ENCODE measurements at regions not wholly inside any gene's neighbourhood (a gene's known extent, or its start where the extent isn't known, plus 50 kb on each side); places are given as distances from the start of the nearest gene placed in this dataset.
"Not testable (repeated sequence)": the region's sequence is repeated elsewhere in the genome, so short reads cannot be mapped to it uniquely, and the experiment has no call there.

DNA sequence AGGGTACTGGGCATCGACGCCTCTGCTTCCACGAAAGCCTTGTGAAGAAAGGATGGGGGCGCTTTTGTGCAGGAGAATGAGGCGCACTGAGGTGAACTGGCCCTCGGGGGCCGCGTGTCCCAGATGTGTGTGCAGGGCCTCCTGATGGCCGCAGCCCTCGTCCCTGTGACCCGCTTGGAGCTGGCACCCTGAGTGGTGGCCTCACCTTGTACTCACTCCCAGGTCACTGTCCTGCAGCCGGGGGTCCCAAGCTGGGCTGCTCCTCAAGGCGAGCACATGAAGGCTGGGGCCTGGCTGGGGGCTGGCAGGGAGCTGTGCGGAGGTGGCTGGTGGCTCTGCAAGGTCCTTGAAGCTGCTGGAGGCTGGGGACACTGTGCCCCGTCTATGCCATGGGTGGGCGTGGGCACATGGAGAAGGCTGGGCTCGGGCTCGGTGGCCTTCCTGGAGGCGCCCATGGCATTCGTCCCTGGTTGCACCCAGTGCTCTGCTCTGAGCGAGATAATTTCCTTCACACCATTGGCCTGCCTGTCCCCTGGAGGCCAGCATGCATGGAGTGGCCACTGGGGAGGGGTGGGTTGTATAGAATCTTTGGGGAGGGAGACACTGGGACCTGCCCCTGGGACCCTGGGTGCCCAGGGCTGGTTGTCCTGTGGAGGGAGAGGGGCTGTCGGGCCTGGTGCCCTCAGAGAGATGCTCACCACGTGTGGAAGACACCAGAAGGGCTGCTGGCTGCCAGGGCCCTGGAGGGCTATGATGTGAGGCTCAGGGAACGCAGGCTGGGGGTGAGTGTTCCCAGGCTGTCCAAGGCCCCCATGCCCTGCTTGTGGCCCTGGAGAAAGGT is 79.3 kb downstream of the TMEM121 start:
- Histone ChIP-seq H3K27me3 (no peaks in the 10 kb centered on the region), H3K36me3 (no peaks in the 10 kb centered on the region), H3K27ac (no peak overlapping the region), H3K4me3 (no peak overlapping the region), H3K9me3 (no peaks in the 10 kb centered on the region), H3K4me1 (no peaks in the 10 kb centered on the region)
- DNase-seq = no peak
- in situ Hi-C loops (cut with MboI; ENCODE audit: low pct_ligation_motif_present in 1 of 4, low pct_unique_long_range_greater_than_20kb in 1 of 4, low sequenced_read_pairs in 3 of 4) (no loop called here), intact Hi-C loops (cut with DNase I; ENCODE audit: low total_unique reads) (no loop called here)
- TF ChIP-seq POLR2AphosphoS5 (IDR thresholded peaks at IDR 0.05) (no peak), POLR2A (IDR thresholded peaks at IDR 0.05) (no peak), EP300 (IDR thresholded peaks at IDR 0.05; ENCODE audit: low read depth) (no peak), CTCF (IDR thresholded peaks at IDR 0.05) (no peak)
- WGBS, 2 donors (ENCODE audit: low coverage in 1 of 2) = 85% methylated on average over 24 of the region's 24 CpGs; no CpG with 5 or more reads in 1 of the 2 donors

- intact Hi-C loops (cut with DNase I; ENCODE audit: low total_unique reads); H3K4me3 ChIP-seq; H3K27ac ChIP-seq; H3K36me3 ChIP-seq; H3K27me3 ChIP-seq; DNase-seq; H3K4me1 ChIP-seq; in situ Hi-C loops (cut with MboI; ENCODE audit: low pct_ligation_motif_present in 1 of 4, low pct_unique_long_range_greater_than_20kb in 1 of 4, low sequenced_read_pairs in 3 of 4); H3K9me3 ChIP-seq: not testable (repeated sequence)
- 73% methylated on average over 15 of the region's 15 CpGs; no CpG with 5 or more reads in 1 of the 2 donors for WGBS, 2 donors (ENCODE audit: low coverage in 1 of 2)
Observed at GRCh38 chr14:105606305-105606975, 80.1 kb downstream of the TMEM121 start.

GRCh38 chr14:105607025-105607424 is 80.6 kb downstream of the TMEM121 start:
- DNase-seq; H3K9me3 ChIP-seq; in situ Hi-C loops (cut with MboI; ENCODE audit: low pct_ligation_motif_present in 1 of 4, low pct_unique_long_range_greater_than_20kb in 1 of 4, low sequenced_read_pairs in 3 of 4); H3K27me3 ChIP-seq; H3K36me3 ChIP-seq; H3K4me3 ChIP-seq; H3K4me1 ChIP-seq; H3K27ac ChIP-seq; intact Hi-C loops (cut with DNase I; ENCODE audit: low total_unique reads): not testable (repeated sequence)
- 88% methylated on average over 5 of the region's 16 CpGs; no CpG with 5 or more reads in 1 of the 2 donors for WGBS, 2 donors (ENCODE audit: low coverage in 1 of 2)

DNA sequence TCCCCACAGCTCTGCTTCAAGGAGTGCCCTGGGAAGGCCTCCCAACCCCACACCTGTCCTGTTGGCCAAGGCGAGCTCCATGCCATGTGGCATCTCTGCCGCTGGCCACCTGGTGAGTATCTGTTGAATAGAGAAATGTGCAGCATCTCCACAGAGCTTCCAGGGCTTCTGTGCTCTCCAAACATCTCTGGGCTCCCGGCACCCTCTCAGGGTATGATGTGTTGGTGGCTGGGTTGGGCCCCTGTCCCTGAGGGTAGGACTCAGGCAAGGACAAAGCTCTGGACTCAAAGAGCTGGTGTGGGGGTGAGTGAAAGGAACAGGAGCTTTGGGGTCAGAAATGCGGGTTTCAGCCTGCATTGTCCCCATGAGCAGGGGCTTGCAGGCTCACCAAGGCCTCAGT is 88.6 kb downstream of the TMEM121 start:
- not testable (repeated sequence) for H3K27me3 ChIP-seq, H3K4me1 ChIP-seq, H3K4me3 ChIP-seq, H3K36me3 ChIP-seq, DNase-seq, H3K27ac ChIP-seq, H3K9me3 ChIP-seq
- in situ Hi-C loops (cut with MboI; ENCODE audit: low pct_ligation_motif_present in 1 of 4, low pct_unique_long_range_greater_than_20kb in 1 of 4, low sequenced_read_pairs in 3 of 4) = loop anchor here in 2 of 4 donors (5.0 to 10.0 kb wide), 2 partner anchors 147 to 150 kb away; no protein-coding TSS in a partner anchor
- WGBS, 2 donors (ENCODE audit: low coverage in 1 of 2) = no CpG with 5 or more reads among the region's 4 CpGs
- intact Hi-C loops (cut with DNase I; ENCODE audit: low total_unique reads) = loop anchor here (5.0 kb wide), 1 partner anchor 147 kb away; no protein-coding TSS in a partner anchor

DNA sequence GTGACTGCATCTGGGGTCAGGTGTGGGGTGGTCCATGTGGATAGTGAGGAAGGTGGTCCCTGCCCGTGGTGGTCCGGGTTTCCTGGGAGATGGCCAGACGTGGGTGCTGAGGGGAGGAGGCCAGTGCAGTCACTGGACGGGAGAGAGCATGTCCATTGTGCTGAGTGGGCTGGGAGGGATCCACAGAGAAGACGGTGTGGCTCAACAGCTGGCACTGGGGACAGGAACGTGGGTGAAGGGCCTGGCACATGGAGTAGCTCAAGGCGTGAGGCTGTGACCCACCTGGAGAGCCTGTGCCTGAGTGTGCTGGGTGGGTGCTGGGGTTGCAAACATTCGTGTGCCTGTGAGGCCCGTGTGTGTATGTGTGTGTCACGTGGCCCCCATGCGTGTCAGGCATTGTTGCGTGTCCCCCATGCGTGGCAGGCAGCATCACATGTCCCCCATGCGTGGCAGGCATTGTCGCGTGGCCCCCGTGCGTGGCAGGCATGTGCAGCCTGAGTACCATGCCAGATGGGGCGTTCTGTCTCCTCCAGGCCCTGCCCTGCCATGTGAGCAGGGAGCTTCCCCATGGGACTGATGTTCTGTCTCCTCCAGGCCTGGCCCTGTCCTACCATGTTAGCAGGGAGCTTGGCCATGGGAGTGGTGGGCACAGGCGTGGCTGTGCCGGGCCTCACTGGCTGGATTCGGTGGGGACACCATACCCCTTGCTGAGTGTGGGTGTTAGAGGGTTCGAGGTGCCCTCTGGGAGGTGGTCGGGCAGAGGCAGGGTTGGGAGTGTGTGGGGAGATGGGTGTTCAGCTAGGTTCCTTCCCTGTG is 89.8 kb downstream of the TMEM121 start:
- DNase-seq, H3K27me3 ChIP-seq, H3K27ac ChIP-seq, H3K9me3 ChIP-seq, H3K4me3 ChIP-seq, H3K4me1 ChIP-seq, H3K36me3 ChIP-seq: not testable (repeated sequence)
- in situ Hi-C loops (cut with MboI; ENCODE audit: low pct_ligation_motif_present in 1 of 4, low pct_unique_long_range_greater_than_20kb in 1 of 4, low sequenced_read_pairs in 3 of 4) (loop anchor here in 2 of 4 donors (5.0 to 10.0 kb wide), 2 partner anchors 146 to 149 kb away; no protein-coding TSS in a partner anchor), intact Hi-C loops (cut with DNase I; ENCODE audit: low total_unique reads) (loop anchor here (5.0 kb wide), 1 partner anchor 146 kb away; no protein-coding TSS in a partner anchor)
- 77% methylated on average over 22 of the region's 24 CpGs; no CpG with 5 or more reads in 1 of the 2 donors for WGBS, 2 donors (ENCODE audit: low coverage in 1 of 2)
